ENCODE measurements at regions not wholly inside any gene's neighbourhood (a gene's known extent, or its start where the extent isn't known, plus 50 kb on each side); places are given as distances from the start of the nearest gene placed in this dataset.

GRCh38 chr13:59247171-59247570, 916.6 kb downstream of the DIAPH3 start:
- TF ChIP-seq CTCF (conservative IDR thresholded peaks at IDR 0.05; ENCODE audit: low read length) (no peak), EZH2phosphoT487 (IDR thresholded peaks at IDR 0.05; ENCODE audit: borderline replicate concordance) (no peak)
